ENCODE measurements at regions not wholly inside any gene's neighbourhood (a gene's known extent, or its start where the extent isn't known, plus 50 kb on each side); places are given as distances from the start of the nearest gene placed in this dataset.
"Not testable (repeated sequence)": the region's sequence is repeated elsewhere in the genome, so short reads cannot be mapped to it uniquely, and the experiment has no call there.

DNA sequence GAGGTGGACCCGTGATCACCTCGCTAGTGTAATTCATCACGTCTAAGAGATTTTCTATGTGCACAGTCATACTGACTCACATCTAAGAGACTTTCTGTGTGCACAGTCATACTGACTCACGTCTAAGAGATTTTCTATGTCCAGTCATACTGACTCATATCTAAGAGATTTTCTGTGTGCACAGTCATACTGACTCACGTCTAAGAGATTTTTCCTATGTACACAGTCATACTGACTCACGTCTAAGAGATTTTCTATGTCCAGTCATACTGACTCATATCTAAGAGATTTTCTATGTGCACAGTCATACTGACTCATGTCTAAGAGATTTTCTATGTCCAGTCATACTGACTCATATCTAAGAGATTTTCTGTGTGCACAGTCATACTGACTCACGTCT is 443.8 kb downstream of the BRD1 start:
- H3K27ac ChIP-seq (ENCODE audit: low read depth, low read length), result peak overlapping the region; percentile 92; the same call in 1 of the 2 replicates
- CTCF ChIA-PET; H4K20me1 ChIP-seq (ENCODE audit: insufficient read depth): not testable (repeated sequence)

DNA sequence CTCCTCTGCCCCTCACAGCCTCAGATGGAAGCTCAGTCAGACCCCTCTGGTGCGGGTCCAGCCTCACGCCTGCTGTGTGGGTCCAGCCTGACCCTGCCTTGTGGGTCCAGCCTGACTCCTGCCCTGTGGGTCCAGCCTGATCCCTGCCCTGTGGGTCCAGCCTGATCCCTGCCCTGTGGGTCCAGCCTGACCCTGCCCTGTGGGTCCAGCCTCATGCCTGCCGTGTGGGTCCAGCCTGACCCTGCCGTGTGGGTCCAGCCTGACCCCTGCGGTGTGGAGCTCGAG is 445.3 kb downstream of the BRD1 start:
- POLR2A ChIA-PET, result no interaction called here
- DNase-seq (ENCODE audit: low read depth, low spot score), result no peak
- intact Hi-C loops (cut with micrococcal nuclease), result no loop called here
- H3K4me1 ChIP-seq (ENCODE audit: control insufficient read depth in 1 of 2, insufficient read depth in 2 of 2, low read length in 2 of 2), result peaks cover 0 to 6% of the 10 kb centered on the region in 2 experiments; a peak in 2 of 4 replicates
- no peak overlapping the region for H3K4me3 ChIP-seq (replicated peaks in 1 of 2; ENCODE audit: low read depth in 1 of 2, low read length in 2 of 2)
- ATAC-seq, result no peak
- BruUV-seq (replicated peaks), result no TSS peak
- no peaks in the 10 kb centered on the region for H4K20me1 ChIP-seq (ENCODE audit: insufficient read depth)
- H3K9ac ChIP-seq (ENCODE audit: low read length), result no peak overlapping the region
- TF ChIP-seq, protein P1, sequence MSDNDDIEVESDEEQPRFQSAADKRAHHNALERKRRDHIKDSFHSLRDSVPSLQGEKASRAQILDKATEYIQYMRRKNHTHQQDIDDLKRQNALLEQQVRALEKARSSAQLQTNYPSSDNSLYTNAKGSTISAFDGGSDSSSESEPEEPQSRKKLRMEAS (IDR thresholded peaks at IDR 0.05), result no peak
- TF ChIP-seq POLR2A (IDR thresholded peaks at IDR 0.05; ENCODE audit: borderline replicate concordance, extremely low read depth, insufficient read depth, insufficient read length) (no peak), SIN3A (IDR thresholded peaks at IDR 0.05; ENCODE audit: low read depth) (no peak), FOSL1 (IDR thresholded peaks at IDR 0.05; ENCODE audit: low read depth) (no peak)
- no peaks in the 10 kb centered on the region for H3K79me2 ChIP-seq (ENCODE audit: insufficient read depth, low read length)
- H3K9me2 ChIP-seq (ENCODE audit: insufficient read depth), result no peaks in the 10 kb centered on the region
- RAD21 ChIA-PET (ENCODE audit: low non-redundant PET in 1 of 2, low total read pairs in 2 of 2, uncharacterized antibody in 2 of 2, unreplicated experiment in 2 of 2), result no interaction called here
- no peak overlapping the region for H3K4me2 ChIP-seq (ENCODE audit: low read length)
- H3K36me3 ChIP-seq (ENCODE audit: control insufficient read depth in 1 of 2, insufficient read depth in 2 of 2, low read length in 2 of 2), result no peaks in the 10 kb centered on the region
- H3K9me3 ChIP-seq (ENCODE audit: control insufficient read depth in 1 of 2, insufficient read depth in 1 of 2, low read depth in 1 of 2, low read length in 2 of 2), result no peaks in the 10 kb centered on the region; a peak in 1 of 4 replicates
- CTCF ChIA-PET, result no interaction called here
- H2AFZ ChIP-seq (ENCODE audit: low read depth, low read length, poor library complexity, severe bottlenecking), result no peak overlapping the region
- no peak overlapping the region for H3K27ac ChIP-seq (ENCODE audit: low read depth, low read length)
- no peaks in the 10 kb centered on the region for H3K27me3 ChIP-seq (ENCODE audit: insufficient read depth, low read length)

More for the DNA sequence above, 443.8 kb downstream of the BRD1 start:
- H3K79me2 ChIP-seq (ENCODE audit: insufficient read depth, low read length); H3K36me3 ChIP-seq (ENCODE audit: control insufficient read depth in 1 of 2, insufficient read depth in 2 of 2, low read length in 2 of 2); H3K4me1 ChIP-seq (ENCODE audit: control insufficient read depth in 1 of 2, insufficient read depth in 2 of 2, low read length in 2 of 2); H2AFZ ChIP-seq (ENCODE audit: low read depth, low read length, poor library complexity, severe bottlenecking); H3K9me2 ChIP-seq (ENCODE audit: insufficient read depth); RAD21 ChIA-PET (ENCODE audit: low non-redundant PET in 1 of 2, low total read pairs in 2 of 2, uncharacterized antibody in 2 of 2, unreplicated experiment in 2 of 2); H3K4me3 ChIP-seq (replicated peaks in 1 of 2; ENCODE audit: low read depth in 1 of 2, low read length in 2 of 2); H3K27me3 ChIP-seq (ENCODE audit: insufficient read depth, low read length); intact Hi-C loops (cut with micrococcal nuclease); H3K9me3 ChIP-seq (ENCODE audit: control insufficient read depth in 1 of 2, insufficient read depth in 1 of 2, low read depth in 1 of 2, low read length in 2 of 2); BruUV-seq (replicated peaks); H3K4me2 ChIP-seq (ENCODE audit: low read length); ATAC-seq; POLR2A ChIA-PET: not testable (repeated sequence)
- TF ChIP-seq SRF (IDR thresholded peaks at IDR 0.05; ENCODE audit: low read depth) (peak; percentile 41; the same call in 1 of the 2 replicates), JUND (IDR thresholded peaks at IDR 0.05) (peak; percentile 67; the same call in 1 of the 2 replicates), SP1 (IDR thresholded peaks at IDR 0.05; ENCODE audit: low read depth) (0 out of 2 replicates have a peak, but pooled peaks have one; percentile 12), FOSL1 (IDR thresholded peaks at IDR 0.05; ENCODE audit: low read depth) (peak; percentile 73)
- DNase-seq (ENCODE audit: low read depth, low spot score), result peak; percentile 28
- H3K9ac ChIP-seq (ENCODE audit: low read length), result 0 out of 2 replicates have a peak overlapping the region, but pooled peaks have one; percentile 10
